SU-DHL-6 (cell line): ENCODE measurements at regions not wholly inside any gene's neighbourhood (a gene's known extent, or its start where the extent isn't known, plus 50 kb on each side); places are given as distances from the start of the nearest gene placed in this dataset.

Experiments
- H2AFZ ChIP-seq: fragments of 200-600 bp; sonication (generic); 2 replicates; pipeline ENCODE4 v1.6.1; 2014; ENCODE audit warnings: low read depth, mild to moderate bottlenecking, moderate library complexity, mixed read lengths, antibody characterized with exemption, low read length; ENCODE audit not compliant: severe bottlenecking
- H3F3A ChIP-seq: fragments of 200-600 bp; shearing (Covaris generic); 2 replicates; pipeline ENCODE4 v1.6.0; 2016; ENCODE audit warnings: antibody characterized with exemption, mild to moderate bottlenecking; ENCODE audit not compliant: insufficient read depth
- H3K27ac ChIP-seq: fragments of 200-600 bp; sonication (generic); 2 replicates; pipeline ENCODE4 v1.5.1; 2016; ENCODE audit warnings: low read depth, mild to moderate bottlenecking, low read length, moderate library complexity, mixed read lengths
- H3K27me3 ChIP-seq: fragments of 200-600 bp; sonication (generic), shearing (Covaris generic); 2 replicates; pipeline ENCODE4 v1.6.0; 2014; ENCODE audit warnings: mild to moderate bottlenecking, low read length
- H3K36me3 ChIP-seq: fragments of 200-600 bp; sonication (generic); 2 replicates; pipeline ENCODE4 v1.6.1; 2014; ENCODE audit warnings: mild to moderate bottlenecking, low read length, mixed read lengths
- H3K4me2 ChIP-seq: fragments of 300-600, 200-600 bp; shearing (Covaris generic), sonication (generic); 2 replicates; pipeline ENCODE4 v1.6.0; 2014; ENCODE audit warnings: low read length, low read depth, mild to moderate bottlenecking; ENCODE audit not compliant: poor library complexity, severe bottlenecking
- H3K4me3 ChIP-seq: fragments of 200-600 bp; sonication (generic); 2 replicates; pipeline ENCODE4 v1.5.1; 2014; ENCODE audit warnings: antibody characterized with exemption, low read length, mild to moderate bottlenecking, mixed read lengths; ENCODE audit not compliant: insufficient read depth, poor library complexity, severe bottlenecking
- H3K79me2 ChIP-seq: fragments of 200-600 bp; sonication (generic); 2 replicates; pipeline ENCODE4 v1.6.1; 2014; ENCODE audit warnings: mild to moderate bottlenecking, low read length, moderate library complexity; ENCODE audit not compliant: insufficient read depth
- H3K9ac ChIP-seq: fragments of 200-600 bp; sonication (generic); 2 replicates; pipeline ENCODE4 v1.7.0; 2014; ENCODE audit warnings: mild to moderate bottlenecking, low read length
- H3K9me2 ChIP-seq: fragments of 200-600 bp; sonication (generic); replicated peaks from 2 replicates; pipeline ENCODE4 v1.6.1; 2014; ENCODE audit warnings: low read length; ENCODE audit not compliant: insufficient read depth
- H3K9me3 ChIP-seq: fragments of 200-600 bp; sonication (generic); 2 replicates; pipeline ENCODE4 v1.6.1; 2014; ENCODE audit warnings: low read length, mixed read lengths; ENCODE audit not compliant: insufficient read depth
- H4K20me1 ChIP-seq: fragments of 200-600 bp; sonication (generic); 2 replicates; pipeline ENCODE4 v1.6.1; 2014; ENCODE audit warnings: low read depth, mild to moderate bottlenecking, antibody characterized with exemption, low read length, moderate library complexity, mixed read lengths
- CTCF ChIP-seq: fragments of 200-600 bp; sonication (generic); IDR thresholded peaks from one replicate; pipeline ENCODE4 v1.5.1; 2017; ENCODE audit warnings: antibody characterized with exemption, mild to moderate bottlenecking, low read length, moderate library complexity; ENCODE audit not compliant: insufficient read depth, poor library complexity, severe bottlenecking
- EZH2phosphoT487 ChIP-seq: fragments of 200-600 bp; sonication (generic), shearing (Covaris generic); conservative IDR thresholded peaks from 2 replicates; pipeline ENCODE4 v1.6.1; 2018; ENCODE audit warnings: mild to moderate bottlenecking, antibody characterized with exemption, low read length, moderate library complexity, mixed read lengths

GRCh38 chr13:97570442-97570841, 136.5 kb downstream of the RAP2A start:
- no peaks in the 10 kb centered on the region for H3K27me3 ChIP-seq
- no peaks in the 10 kb centered on the region for H3K79me2 ChIP-seq
- H3F3A ChIP-seq, result no peaks in the 10 kb centered on the region
- no peaks in the 10 kb centered on the region for H4K20me1 ChIP-seq
- H3K4me3 ChIP-seq, result no peak overlapping the region
- no peak overlapping the region for H3K9ac ChIP-seq
- no peaks in the 10 kb centered on the region for H3K9me2 ChIP-seq
- no peaks in the 10 kb centered on the region for H3K36me3 ChIP-seq
- H3K4me2 ChIP-seq, result no peak overlapping the region
- TF ChIP-seq EZH2phosphoT487 (no peak), CTCF (no peak)
- no peaks in the 10 kb centered on the region for H3K9me3 ChIP-seq
- H3K27ac ChIP-seq, result no peak overlapping the region
- no peak overlapping the region for H2AFZ ChIP-seq

DNA sequence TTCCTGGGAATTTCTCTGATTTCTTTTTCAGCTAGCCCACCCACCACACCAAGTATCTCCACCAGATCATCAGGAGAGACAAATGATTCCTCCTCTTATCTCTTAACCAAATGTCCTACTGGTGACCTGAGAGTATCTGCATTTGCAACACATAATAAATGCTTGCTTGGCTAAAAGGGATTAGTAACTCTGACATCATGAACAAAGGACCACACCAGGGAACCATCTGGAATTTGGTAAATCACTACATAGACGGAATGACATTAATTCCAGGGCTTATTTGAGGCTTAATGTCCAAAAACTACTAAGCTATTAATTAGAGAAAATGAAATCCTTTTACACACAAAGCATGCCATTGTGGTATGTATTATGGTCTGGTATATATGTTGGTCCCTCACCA, 139.0 kb downstream of the RAP2A start:
- no peaks in the 10 kb centered on the region for H3F3A ChIP-seq
- no peak overlapping the region for H2AFZ ChIP-seq
- no peak overlapping the region for H3K27ac ChIP-seq
- H3K4me3 ChIP-seq, result no peak overlapping the region
- TF ChIP-seq CTCF (no peak), EZH2phosphoT487 (no peak)
- H3K4me2 ChIP-seq, result no peak overlapping the region
- H3K79me2 ChIP-seq, result no peaks in the 10 kb centered on the region
- no peaks in the 10 kb centered on the region for H3K36me3 ChIP-seq
- H3K9me2 ChIP-seq, result no peaks in the 10 kb centered on the region
- H3K9ac ChIP-seq, result no peak overlapping the region
- H4K20me1 ChIP-seq, result no peaks in the 10 kb centered on the region
- H3K9me3 ChIP-seq, result no peaks in the 10 kb centered on the region
- no peaks in the 10 kb centered on the region for H3K27me3 ChIP-seq

GRCh38 chr13:97574926-97575325, 141.0 kb downstream of the RAP2A start:
- Histone ChIP-seq H4K20me1 (no peaks in the 10 kb centered on the region), H3F3A (no peaks in the 10 kb centered on the region), H3K27ac (no peak overlapping the region), H2AFZ (no peak overlapping the region), H3K9me2 (no peaks in the 10 kb centered on the region), H3K27me3 (no peaks in the 10 kb centered on the region), H3K9ac (no peak overlapping the region), H3K9me3 (no peaks in the 10 kb centered on the region), H3K4me3 (no peak overlapping the region), H3K36me3 (no peaks in the 10 kb centered on the region), H3K4me2 (no peak overlapping the region), H3K79me2 (no peaks in the 10 kb centered on the region)
- no peak for TF ChIP-seq CTCF
- no peak for TF ChIP-seq EZH2phosphoT487

GRCh38 chr13:97577026-97577425, 143.1 kb downstream of the RAP2A start:
- H3K36me3 ChIP-seq, result no peaks in the 10 kb centered on the region

More at GRCh38 chr13:97577026-97577425, 143.1 kb downstream of the RAP2A start:
- H3F3A ChIP-seq, result no peaks in the 10 kb centered on the region
- no peak overlapping the region for H3K4me2 ChIP-seq
- no peaks in the 10 kb centered on the region for H4K20me1 ChIP-seq
- no peaks in the 10 kb centered on the region for H3K27me3 ChIP-seq
- H3K27ac ChIP-seq, result no peak overlapping the region
- no peak overlapping the region for H3K4me3 ChIP-seq
- no peaks in the 10 kb centered on the region for H3K9me2 ChIP-seq
- no peak overlapping the region for H3K9ac ChIP-seq
- no peaks in the 10 kb centered on the region for H3K9me3 ChIP-seq
- no peak for TF ChIP-seq CTCF
- no peak overlapping the region for H2AFZ ChIP-seq
- no peaks in the 10 kb centered on the region for H3K79me2 ChIP-seq
